Osteoblast (primary cell): ENCODE measurements at regions not wholly inside any gene's neighbourhood (a gene's known extent, or its start where the extent isn't known, plus 50 kb on each side); places are given as distances from the start of the nearest gene placed in this dataset.

ENCODE experiments used
- DNase-seq: peaks from one replicate; pipeline ENCODE4 v3.0.0; 2011; ENCODE audit warnings: low spot score, mixed read lengths; ENCODE audit not compliant: insufficient read length; ENCODE audit errors: missing footprints
- H2AFZ ChIP-seq: 2 replicates; pipeline ENCODE4 v1.6.0; 2011; ENCODE audit warnings: mild to moderate bottlenecking, low read length
- H3K27ac ChIP-seq: 2 replicates; pipeline ENCODE4 v1.5.1; 2011; ENCODE audit warnings: mild to moderate bottlenecking, low read depth, low read length, moderate library complexity
- H3K27me3 ChIP-seq: 2 replicates; pipeline ENCODE4 v1.6.0; 2012; ENCODE audit warnings: mild to moderate bottlenecking, control low read depth, inconsistent platforms, low read length, moderate library complexity; ENCODE audit not compliant: insufficient read depth
- H3K36me3 ChIP-seq: 2 replicates; pipeline ENCODE4 v1.5.1; 2011; ENCODE audit warnings: mild to moderate bottlenecking, low read length, control low read depth, moderate library complexity; ENCODE audit not compliant: insufficient read depth
- H3K4me1 ChIP-seq: 2 replicates; pipeline ENCODE4 v1.5.1; 2011; ENCODE audit warnings: mild to moderate bottlenecking, low read length, control low read depth, moderate library complexity; ENCODE audit not compliant: insufficient read depth
- H3K4me2 ChIP-seq: 2 replicates; pipeline ENCODE4 v1.6.0; 2011; ENCODE audit warnings: mild to moderate bottlenecking, low read length; ENCODE audit not compliant: insufficient read depth
- H3K4me3 ChIP-seq: fragments of 200-600 bp; sonication (generic); 3 replicates; pipeline ENCODE4 v1.5.1; 2012; ENCODE audit warnings: mild to moderate bottlenecking, low read length, inconsistent platforms; ENCODE audit not compliant: insufficient read depth
- H3K79me2 ChIP-seq: 2 replicates; pipeline ENCODE4 v1.6.0; 2012; ENCODE audit warnings: mild to moderate bottlenecking, low read length, control low read depth, inconsistent platforms; ENCODE audit not compliant: insufficient read depth
- H3K9me3 ChIP-seq: 2 replicates; pipeline ENCODE4 v1.5.1; 2011; ENCODE audit warnings: low read depth, low read length, control low read depth
- H4K20me1 ChIP-seq: 2 replicates; pipeline ENCODE4 v1.6.0; 2012; ENCODE audit warnings: mild to moderate bottlenecking, low read length, control low read depth; ENCODE audit not compliant: insufficient read depth
- CTCF ChIP-seq: IDR thresholded peaks from 2 replicates; pipeline ENCODE4 v1.5.1; 2011; ENCODE audit warnings: mild to moderate bottlenecking, low read depth, low read length, moderate library complexity; ENCODE audit errors: extremely low read depth

- no peaks in the 10 kb centered on the region for H3K4me1 ChIP-seq
- no peaks in the 10 kb centered on the region for H3K27me3 ChIP-seq
- H3K79me2 ChIP-seq: no peaks in the 10 kb centered on the region
- TF ChIP-seq CTCF: no peak
- no peaks in the 10 kb centered on the region for H4K20me1 ChIP-seq
- no peaks in the 10 kb centered on the region for H3K9me3 ChIP-seq
- H3K27ac ChIP-seq: no peak overlapping the region
- no peak for DNase-seq
- no peak overlapping the region for H3K4me3 ChIP-seq
- no peaks in the 10 kb centered on the region for H3K36me3 ChIP-seq
- H3K4me2 ChIP-seq: no peak overlapping the region
- no peak overlapping the region for H2AFZ ChIP-seq
Measured at GRCh38 chr12:90841336-90841735, 113.6 kb downstream of the CCER1 start.

DNA sequence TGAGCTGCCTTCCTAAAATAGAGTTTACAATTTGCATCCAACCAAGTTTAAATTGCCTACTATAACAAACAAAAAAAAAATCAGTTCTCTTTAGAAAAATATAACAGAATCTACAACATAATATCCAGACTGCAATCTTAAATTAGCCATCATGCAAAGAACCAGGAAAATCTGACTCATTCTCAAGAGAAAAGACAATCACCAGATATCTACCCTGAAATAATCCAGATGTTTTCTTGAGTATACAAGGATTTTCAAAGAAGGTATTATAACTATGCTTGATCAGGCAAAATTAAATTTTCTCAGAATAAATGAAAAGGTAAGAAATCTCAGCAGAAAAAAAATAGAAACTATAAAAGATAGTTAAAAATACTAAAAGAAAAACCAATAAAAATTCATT is 115.6 kb downstream of the CCER1 start:
- H3K9me3 ChIP-seq: no peaks in the 10 kb centered on the region
- no peak for DNase-seq

GRCh38 chr12:90836689-90837088 is 118.3 kb downstream of the CCER1 start:
- H3K4me2 ChIP-seq: no peak overlapping the region
- no peak overlapping the region for H3K27ac ChIP-seq
- H3K4me3 ChIP-seq: no peak overlapping the region
- H4K20me1 ChIP-seq: no peaks in the 10 kb centered on the region
- DNase-seq: no peak
- H3K9me3 ChIP-seq: no peaks in the 10 kb centered on the region
- no peak for TF ChIP-seq CTCF
- H2AFZ ChIP-seq: peak overlapping the region; percentile 29
- H3K79me2 ChIP-seq: no peaks in the 10 kb centered on the region
- H3K36me3 ChIP-seq: no peaks in the 10 kb centered on the region
- H3K4me1 ChIP-seq: no peaks in the 10 kb centered on the region
- no peaks in the 10 kb centered on the region for H3K27me3 ChIP-seq

More for the DNA sequence above, 115.6 kb downstream of the CCER1 start:
- Histone ChIP-seq H3K79me2 (no peaks in the 10 kb centered on the region), H3K4me3 (no peak overlapping the region), H3K27ac (no peak overlapping the region), H4K20me1 (no peaks in the 10 kb centered on the region), H2AFZ (no peak overlapping the region), H3K4me2 (no peak overlapping the region), H3K36me3 (no peaks in the 10 kb centered on the region), H3K27me3 (no peaks in the 10 kb centered on the region), H3K4me1 (no peaks in the 10 kb centered on the region)
- no peak for TF ChIP-seq CTCF

GRCh38 chr12:90833228-90833627 is 121.7 kb downstream of the CCER1 start:
- H3K4me1 ChIP-seq: no peaks in the 10 kb centered on the region
- no peak overlapping the region for H2AFZ ChIP-seq

More at GRCh38 chr12:90833228-90833627, 121.7 kb downstream of the CCER1 start:
- Histone ChIP-seq H4K20me1 (no peaks in the 10 kb centered on the region), H3K4me3 (no peak overlapping the region), H3K9me3 (no peaks in the 10 kb centered on the region), H3K79me2 (no peaks in the 10 kb centered on the region), H3K27ac (no peak overlapping the region), H3K27me3 (no peaks in the 10 kb centered on the region), H3K36me3 (no peaks in the 10 kb centered on the region), H3K4me2 (no peak overlapping the region)
- TF ChIP-seq CTCF: no peak
- no peak for DNase-seq
